Ovary (tissue), 7 donors: ENCODE measurements at regions not wholly inside any gene's neighbourhood (a gene's known extent, or its start where the extent isn't known, plus 50 kb on each side); places are given as distances from the start of the nearest gene placed in this dataset.
"Not testable (repeated sequence)": the region's sequence is repeated elsewhere in the genome, so short reads cannot be mapped to it uniquely, and the experiment has no call there.

Experiments
- DNase-seq, 5 donors: peaks; one replicate each; pipeline ENCODE4 v3.0.0-alpha.2; 2019 to 2020
- H3K27ac ChIP-seq, 2 donors: fragments of 200-600 bp; one replicate each; pipeline versions ENCODE4 v1.5.1 to v1.8.0; 2019 to 2022
- H3K27me3 ChIP-seq: fragments of 200-600 bp; one replicate; pipeline ENCODE4 v1.8.0; 2022
- H3K36me3 ChIP-seq: fragments of 200-600 bp; sonication (generic); one replicate; pipeline ENCODE4 v1.5.1; 2019
- H3K4me1 ChIP-seq: one replicate; pipeline ENCODE4 v1.8.1; 2013; ENCODE audit warnings: mild to moderate bottlenecking, moderate library complexity; ENCODE audit not compliant: insufficient read depth
- H3K4me3 ChIP-seq: fragments of 200-600 bp; sonication (generic); one replicate; pipeline ENCODE4 v1.5.1; 2017
- H3K9me3 ChIP-seq, 2 donors: fragments of 200-600 bp in 1 of 2; sonication (generic) in 1 of 2; one replicate each; pipeline versions ENCODE4 v1.5.1 to v1.8.1; 2013 to 2019; ENCODE audit warnings: mild to moderate bottlenecking in 1 of 2, moderate library complexity in 1 of 2
- CTCF ChIP-seq, 3 donors: fragments of 450-650 bp in 2 of 3; fragments of 200-600 bp in 1 of 3; IDR thresholded peaks; one replicate each; pipeline versions ENCODE4 v1.5.1 to v1.8.0; 2016 to 2022; ENCODE audit warnings: antibody characterized with exemption in 3 of 3, mild to moderate bottlenecking in 1 of 3
- EP300 ChIP-seq: sonication (generic); formaldehyde crosslinking; IDR thresholded peaks from one replicate; pipeline ENCODE4 v1.6.1; 2017; ENCODE audit warnings: antibody characterized with exemption
- POLR2A ChIP-seq: fragments of 450-650 bp; IDR thresholded peaks from one replicate; pipeline ENCODE4 v1.6.1; 2017; ENCODE audit warnings: antibody characterized with exemption, mild to moderate bottlenecking, moderate library complexity
- WGBS, 3 donors: extraction: QIAGEN DNeasy Blood & Tissue Kit in 1 of 3; methylation state at CpG; one replicate each; pipeline versions ENCODE4 v1.1.5 to v1.1.7; 2013 to 2017; 5-methylcytosine and 5-hydroxymethylcytosine counted together
- intact Hi-C, 4 donors: fragments of 100-400 bp; cut with DNase I; formaldehyde crosslinking; loops; one replicate each; pipeline versions ENCODE4 v1.11.0 to v1.15.1; 2022 to 2023
- donor health status: DM: no; HTN: no; CAD: no; lungs with moderate emphysema.
- donor health status: DM: no; HTN: no; CAD: no.
- donor health status: Bipolar disorder and iron deficiency.
- donor health status: DM: no; HTN: no; CAD: no.
- donor health status: DM: yes; HTN: yes; CAD: no.

DNA sequence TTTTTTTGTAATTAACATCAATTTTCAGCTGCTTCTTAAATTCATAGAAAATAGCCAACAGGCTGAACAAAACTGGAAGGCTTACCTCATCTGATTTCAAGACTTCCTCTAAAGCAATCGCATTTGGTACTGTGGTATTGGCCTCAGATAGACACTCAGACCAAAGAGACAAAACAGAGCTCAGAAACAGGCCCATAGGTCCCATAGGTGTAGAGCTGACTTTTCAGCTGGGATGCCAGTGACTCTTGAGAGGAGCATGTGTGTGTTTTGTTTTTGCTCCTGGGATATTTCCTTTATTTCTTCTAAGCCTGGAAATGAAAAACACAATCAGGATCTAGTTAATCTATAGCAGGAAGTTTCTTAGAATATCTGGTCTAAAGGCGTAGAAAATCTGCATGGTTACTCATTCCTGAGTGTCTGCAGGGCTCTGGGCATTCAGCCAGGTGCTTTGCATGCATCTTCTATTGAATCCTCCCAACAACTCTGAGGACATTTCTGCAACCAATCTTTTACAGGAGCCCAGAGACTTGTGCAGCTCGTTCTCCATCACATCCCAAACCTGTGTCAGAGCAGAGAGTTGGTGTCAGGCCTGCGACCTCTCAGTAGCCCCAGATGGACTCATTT lies 190.8 kb downstream of the RTP5 start:
- Histone ChIP-seq H3K4me1 (no peaks in the 10 kb centered on the region), H3K27ac (no peak overlapping the region), H3K9me3 (no peaks in the 10 kb centered on the region), H3K4me3 (no peak overlapping the region), H3K27me3 (no peaks in the 10 kb centered on the region), H3K36me3 (no peaks in the 10 kb centered on the region)
- 59 to 66% (median 62%) methylated on average over 4 of the region's 4 CpGs for WGBS, 3 donors
- DNase-seq = no peak
- intact Hi-C loops = no loop called here
- no peak for TF ChIP-seq POLR2A
- no peak for TF ChIP-seq CTCF (IDR thresholded peaks at IDR 0.05)
- no peak for TF ChIP-seq EP300

DNA sequence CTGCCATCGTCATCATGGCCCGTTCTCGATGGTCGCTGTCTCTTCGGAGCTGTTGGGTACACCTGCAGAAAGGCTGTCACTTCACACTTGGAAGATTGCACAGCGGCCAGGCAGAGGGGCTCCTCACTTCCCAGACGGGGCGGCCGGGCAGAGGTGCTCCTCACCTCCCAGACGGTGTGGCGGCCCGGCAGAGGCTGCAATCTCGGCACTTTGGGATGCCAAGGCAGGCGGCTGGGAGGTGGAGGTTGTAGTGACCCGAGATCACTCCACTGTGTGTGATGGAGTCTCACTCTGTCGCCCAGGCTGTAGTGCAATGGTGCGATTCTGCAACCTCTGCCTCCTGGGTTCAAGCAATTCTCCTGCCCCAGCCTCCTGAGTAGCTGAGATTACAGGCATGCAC lies 192.4 kb downstream of the RTP5 start:
- H3K4me3 ChIP-seq, intact Hi-C loops, H3K27me3 ChIP-seq, H3K4me1 ChIP-seq, H3K27ac ChIP-seq, H3K36me3 ChIP-seq, H3K9me3 ChIP-seq, DNase-seq: not testable (repeated sequence)
- WGBS, 3 donors = 88 to 98% (median 96%) methylated on average over 15 to 17 of the region's 17 CpGs

DNA sequence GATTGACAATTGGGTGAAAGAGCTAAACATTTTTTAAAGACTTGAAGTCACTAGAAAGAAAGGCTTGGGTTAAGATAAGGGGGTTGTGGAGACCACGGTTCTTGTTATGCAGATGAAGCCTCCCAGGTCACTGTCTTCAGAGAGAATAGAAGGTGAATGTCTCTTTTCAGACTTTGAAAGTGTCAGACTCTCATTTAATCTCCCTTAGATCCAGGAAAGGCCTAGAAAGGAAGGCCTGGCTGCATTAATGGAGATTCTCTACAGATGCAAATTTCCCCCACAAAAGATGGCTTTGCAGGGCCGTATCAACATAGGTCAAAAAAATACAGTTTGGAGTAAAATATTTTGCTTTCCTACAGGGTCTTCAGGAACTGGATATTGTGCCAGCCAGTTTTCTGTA lies 193.9 kb downstream of the RTP5 start:
- no peak overlapping the region for H3K27ac ChIP-seq
- no peaks in the 10 kb centered on the region for H3K9me3 ChIP-seq
- DNase-seq = no peak
- H3K4me1 ChIP-seq = no peaks in the 10 kb centered on the region
- no peaks in the 10 kb centered on the region for H3K36me3 ChIP-seq
- TF ChIP-seq CTCF (IDR thresholded peaks at IDR 0.05) (no peak), EP300 (no peak), POLR2A (no peak)
- no peaks in the 10 kb centered on the region for H3K27me3 ChIP-seq
- H3K4me3 ChIP-seq = no peak overlapping the region
- 36 to 44% (median 42%) methylated on average over 2 of the region's 2 CpGs for WGBS, 3 donors
- intact Hi-C loops = no loop called here

DNA sequence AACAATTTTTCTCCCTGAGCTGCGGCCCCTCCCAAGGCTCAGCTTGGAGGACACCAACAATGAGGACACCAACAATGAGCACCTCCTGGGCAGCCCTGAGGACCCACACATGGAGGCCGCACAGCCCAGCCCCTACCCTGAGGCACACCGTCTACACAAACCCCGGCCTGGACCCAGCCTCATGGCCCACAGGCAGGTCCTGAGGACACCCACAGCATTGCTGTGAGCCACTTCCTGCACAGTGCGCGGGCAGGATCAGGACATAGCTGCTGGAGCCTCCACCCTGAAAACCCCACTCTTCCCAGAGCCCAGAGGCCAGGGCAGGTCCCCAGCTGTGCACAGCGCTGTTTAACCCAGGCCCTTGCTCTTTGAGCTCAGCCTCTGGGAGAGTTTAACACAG lies 194.3 kb downstream of the RTP5 start:
- no peaks in the 10 kb centered on the region for H3K27me3 ChIP-seq
- H3K4me3 ChIP-seq = no peak overlapping the region
- DNase-seq = no peak
- intact Hi-C loops = no loop called here
- TF ChIP-seq CTCF (IDR thresholded peaks at IDR 0.05) (no peak), EP300 (no peak), POLR2A (no peak)
- no peaks in the 10 kb centered on the region for H3K36me3 ChIP-seq
- H3K9me3 ChIP-seq = no peaks in the 10 kb centered on the region
- 85 to 92% (median 85%) methylated on average over 7 of the region's 7 CpGs for WGBS, 3 donors
- H3K4me1 ChIP-seq = no peaks in the 10 kb centered on the region
- H3K27ac ChIP-seq = no peak overlapping the region

DNA sequence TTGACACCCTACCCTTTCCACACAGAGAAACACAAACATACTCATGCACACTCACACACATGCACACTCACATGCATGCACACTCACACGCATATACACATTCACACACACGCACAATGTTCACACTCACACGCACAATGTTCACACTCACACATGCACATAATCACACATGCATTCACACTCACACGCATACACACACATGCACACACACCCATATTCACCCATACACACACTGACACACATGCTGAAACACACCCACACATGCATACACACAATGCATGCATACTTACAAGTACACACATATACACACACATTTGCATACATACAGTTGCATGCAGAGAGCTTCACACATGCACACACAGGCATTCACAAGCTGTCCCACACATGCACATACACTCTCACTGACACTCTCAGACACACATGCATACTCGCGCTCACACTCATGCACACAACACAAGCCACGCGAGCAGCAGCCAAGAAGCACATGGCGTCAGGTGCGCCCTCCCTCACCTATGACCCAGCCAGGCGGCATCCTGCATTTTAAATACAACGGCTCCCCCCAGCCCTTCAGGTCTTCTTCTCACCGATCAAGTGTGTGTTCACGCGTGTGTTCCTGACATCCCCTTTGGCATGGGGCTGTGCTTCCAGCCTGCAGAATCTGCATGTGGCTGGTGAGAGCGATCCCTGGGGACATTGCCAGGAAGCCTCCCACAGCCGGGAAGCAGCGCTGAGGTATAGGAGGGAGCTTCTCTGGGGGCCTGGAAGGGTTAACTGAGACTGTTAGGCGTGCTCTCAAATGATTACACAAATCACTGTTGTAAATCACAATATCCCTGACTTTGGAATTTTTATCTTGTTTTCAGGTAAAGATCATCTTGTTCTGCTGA lies 195.1 kb downstream of the RTP5 start:
- intact Hi-C loops = no loop called here
- H3K27me3 ChIP-seq = no peaks in the 10 kb centered on the region
- no peak for TF ChIP-seq EP300
- no peak for TF ChIP-seq POLR2A
- TF ChIP-seq CTCF (IDR thresholded peaks at IDR 0.05) = no peak

More for the DNA sequence above, 195.1 kb downstream of the RTP5 start:
- Histone ChIP-seq H3K27ac (no peak overlapping the region), H3K4me3 (no peak overlapping the region), H3K36me3 (no peaks in the 10 kb centered on the region), H3K9me3 (no peaks in the 10 kb centered on the region), H3K4me1 (no peaks in the 10 kb centered on the region)
- no peak for DNase-seq
- 49 to 58% (median 55%) methylated on average over 19 of the region's 19 CpGs for WGBS, 3 donors
